Stomach (tissue), 8 donors: ENCODE measurements at regions not wholly inside any gene's neighbourhood (a gene's known extent, or its start where the extent isn't known, plus 50 kb on each side); places are given as distances from the start of the nearest gene placed in this dataset.

Experiments
- DNase-seq, 2 donors: peaks; one replicate each; pipeline versions ENCODE4 v3.0.0 to v3.0.0-alpha.2; 2013 to 2019
- H3K27ac ChIP-seq, 5 donors: fragments of 200-600 bp in 4 of 5; sonication (generic) in 4 of 5; one replicate each; pipeline ENCODE4 v1.5.1; 2013 to 2019; ENCODE audit warnings: mild to moderate bottlenecking in 1 of 5, moderate library complexity in 1 of 5
- H3K27me3 ChIP-seq, 3 donors: fragments of 200-600 bp; sonication (generic); one replicate each; pipeline ENCODE4 v1.5.1; 2017 to 2019; ENCODE audit warnings: mixed run types in 1 of 3
- H3K36me3 ChIP-seq, 4 donors: fragments of 200-600 bp; sonication (generic); 1 replicate in 3 of 4; 2 replicates in 1 of 4; pipeline ENCODE4 v1.5.1; 2016 to 2019
- H3K4me1 ChIP-seq, 4 donors: fragments of 200-600 bp; sonication (generic); one replicate each; pipeline ENCODE4 v1.5.1; 2016 to 2019
- H3K4me3 ChIP-seq, 4 donors: fragments of 200-600 bp; sonication (generic) in 3 of 4; one replicate each; pipeline ENCODE4 v1.5.1; 2016 to 2019; ENCODE audit warnings: mild to moderate bottlenecking in 1 of 4
- H3K9me3 ChIP-seq, 4 donors: fragments of 200-600 bp; sonication (generic); one replicate each; pipeline ENCODE4 v1.5.1; 2016 to 2019
- EP300 ChIP-seq: sonication (generic); formaldehyde crosslinking; IDR thresholded peaks from one replicate; pipeline ENCODE4 v1.6.1; 2017; ENCODE audit warnings: antibody characterized with exemption
- POLR2A ChIP-seq, 4 donors: fragments of 450-650 bp; IDR thresholded peaks; one replicate each; pipeline ENCODE4 v1.6.1; 2016; ENCODE audit warnings: antibody characterized with exemption in 4 of 4, control low read depth in 2 of 4, mild to moderate bottlenecking in 1 of 4, moderate library complexity in 1 of 4
- POLR2AphosphoS5 ChIP-seq, 3 donors: sonication (generic); formaldehyde crosslinking; IDR thresholded peaks; one replicate each; pipeline ENCODE4 v1.6.1; 2016; ENCODE audit warnings: antibody characterized with exemption in 3 of 3
- WGBS, 5 donors: extraction: QIAGEN DNeasy Blood & Tissue Kit in 3 of 5; methylation state at CpG; one replicate each; pipeline versions ENCODE4 v1.1.5 to v1.1.7; 2013 to 2018; 5-methylcytosine and 5-hydroxymethylcytosine counted together
- intact Hi-C: fragments of 100-400 bp; cut with DNase I; formaldehyde crosslinking; loops from one replicate; pipeline ENCODE4 v1.15.1; 2023; ENCODE audit warnings: low total_unique reads
- TF ChIP-seq, protein P1 (sequence below), 7 experiments: fragments of 450-650 bp in 4 of 7; fragments of 200-600 bp in 3 of 7; sonication (generic) in 3 of 7; IDR thresholded peaks; one replicate each; pipeline ENCODE4 v1.5.1; 2016 to 2019; ENCODE audit warnings: antibody characterized with exemption in 7 of 7, control low read depth in 2 of 7, mild to moderate bottlenecking in 1 of 7
- donor health status: healthy with polysubstance abuse.
- donor health status: Bipolar disorder and iron deficiency.
- donor health status: healthy.

DNA sequence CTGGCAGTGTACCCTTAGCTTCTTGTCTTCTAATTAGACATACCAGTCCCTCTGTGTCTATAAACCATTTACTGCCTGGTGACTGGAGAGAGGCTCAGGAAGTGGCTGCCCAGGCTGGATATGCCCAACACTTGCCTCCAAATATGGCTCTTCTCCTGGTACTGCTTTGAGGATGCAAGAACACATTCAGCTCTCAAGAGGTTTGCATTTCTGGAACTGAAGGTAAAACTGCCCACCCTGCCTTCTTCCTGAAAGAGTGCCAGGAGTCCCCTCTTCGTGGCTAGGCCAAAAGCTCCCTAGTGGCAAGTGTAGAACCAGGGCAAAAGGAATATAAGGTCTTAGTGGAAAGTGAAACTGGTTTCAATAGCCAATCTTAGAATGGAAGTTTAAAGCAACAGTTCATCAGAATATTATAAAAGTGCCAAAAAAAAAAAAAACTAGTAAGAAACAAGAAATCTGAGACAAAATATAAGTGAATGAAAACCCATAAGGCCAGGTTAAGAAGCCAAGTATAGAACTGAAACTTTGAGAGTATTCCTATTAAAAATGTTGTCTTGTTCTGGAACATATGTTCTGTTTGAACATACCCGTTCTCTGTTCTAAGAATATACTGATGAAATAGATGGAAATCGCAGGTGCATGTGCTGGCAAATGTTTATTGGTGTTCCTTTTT, 77.2 kb upstream of the CTTNBP2NL start:
- H3K27me3 ChIP-seq, result peaks cover 0 to 9% (median 1%) of the 10 kb centered on the region in 3 donors
- no peak for DNase-seq
- intact Hi-C loops, result no loop called here
- 46 to 60% (median 57%) methylated on average over 3 of the region's 3 CpGs for WGBS, 5 donors
- H3K36me3 ChIP-seq, result no peaks in the 10 kb centered on the region
- no peaks in the 10 kb centered on the region for H3K9me3 ChIP-seq
- H3K4me3 ChIP-seq, result no peak overlapping the region
- H3K27ac ChIP-seq, result peak overlapping the region in 4 of 5 donors; percentile 10 to 77 (median 68)
- TF ChIP-seq POLR2AphosphoS5 (IDR thresholded peaks at IDR 0.05) (no peak), POLR2A (IDR thresholded peaks at IDR 0.05) (no peak), EP300 (no peak)
- TF ChIP-seq, protein P1, sequence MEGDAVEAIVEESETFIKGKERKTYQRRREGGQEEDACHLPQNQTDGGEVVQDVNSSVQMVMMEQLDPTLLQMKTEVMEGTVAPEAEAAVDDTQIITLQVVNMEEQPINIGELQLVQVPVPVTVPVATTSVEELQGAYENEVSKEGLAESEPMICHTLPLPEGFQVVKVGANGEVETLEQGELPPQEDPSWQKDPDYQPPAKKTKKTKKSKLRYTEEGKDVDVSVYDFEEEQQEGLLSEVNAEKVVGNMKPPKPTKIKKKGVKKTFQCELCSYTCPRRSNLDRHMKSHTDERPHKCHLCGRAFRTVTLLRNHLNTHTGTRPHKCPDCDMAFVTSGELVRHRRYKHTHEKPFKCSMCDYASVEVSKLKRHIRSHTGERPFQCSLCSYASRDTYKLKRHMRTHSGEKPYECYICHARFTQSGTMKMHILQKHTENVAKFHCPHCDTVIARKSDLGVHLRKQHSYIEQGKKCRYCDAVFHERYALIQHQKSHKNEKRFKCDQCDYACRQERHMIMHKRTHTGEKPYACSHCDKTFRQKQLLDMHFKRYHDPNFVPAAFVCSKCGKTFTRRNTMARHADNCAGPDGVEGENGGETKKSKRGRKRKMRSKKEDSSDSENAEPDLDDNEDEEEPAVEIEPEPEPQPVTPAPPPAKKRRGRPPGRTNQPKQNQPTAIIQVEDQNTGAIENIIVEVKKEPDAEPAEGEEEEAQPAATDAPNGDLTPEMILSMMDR (IDR thresholded peaks at IDR 0.05), result no peak
- H3K4me1 ChIP-seq, result peaks cover 0 to 30% (median 14%) of the 10 kb centered on the region in 4 donors

DNA sequence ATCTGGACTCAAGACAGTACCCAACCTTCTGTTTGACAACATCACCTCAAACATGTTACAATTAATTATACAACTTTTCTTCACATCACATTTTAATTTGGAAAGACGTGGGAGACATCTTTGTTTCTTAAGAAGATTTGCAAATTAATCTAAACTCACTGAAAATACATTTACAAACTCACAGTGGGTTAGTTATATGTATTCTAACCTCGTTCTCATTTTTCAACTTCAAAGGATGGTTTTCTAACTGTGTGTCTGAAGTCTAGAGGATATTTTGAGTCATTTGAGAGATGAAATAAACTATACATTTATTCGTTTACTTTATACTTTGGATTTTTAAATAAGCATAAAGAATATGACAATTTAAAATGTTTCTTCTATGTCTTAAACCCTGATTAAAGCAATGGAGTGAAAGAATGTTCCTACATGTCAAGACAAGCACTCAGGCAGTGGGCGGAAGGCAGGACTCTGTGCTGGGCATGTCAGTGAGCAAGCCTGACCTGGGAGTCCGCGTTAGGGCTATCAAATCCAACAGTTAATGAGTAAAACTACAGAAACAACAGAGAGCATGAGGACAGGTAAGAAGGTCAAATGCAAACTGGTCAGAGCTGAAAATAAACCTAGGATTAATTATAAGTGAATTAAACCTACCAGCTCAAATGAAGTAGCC, 76.5 kb upstream of the CTTNBP2NL start:
- WGBS, 5 donors, result 58 to 77% (median 75%) methylated on average over 6 of the region's 6 CpGs
- Histone ChIP-seq H3K9me3 (no peaks in the 10 kb centered on the region), H3K4me3 (no peak overlapping the region), H3K36me3 (no peaks in the 10 kb centered on the region), H3K27ac (no peak overlapping the region), H3K27me3 (peaks cover 0 to 9% (median 0%) of the 10 kb centered on the region in 3 donors), H3K4me1 (peaks cover 0 to 30% (median 14%) of the 10 kb centered on the region in 4 donors)
- intact Hi-C loops, result no loop called here
- no peak for DNase-seq
- TF ChIP-seq, protein P1 (IDR thresholded peaks at IDR 0.05), result no peak
- TF ChIP-seq POLR2A (IDR thresholded peaks at IDR 0.05), result no peak
- TF ChIP-seq POLR2AphosphoS5 (IDR thresholded peaks at IDR 0.05), result no peak
- no peak for TF ChIP-seq EP300

DNA sequence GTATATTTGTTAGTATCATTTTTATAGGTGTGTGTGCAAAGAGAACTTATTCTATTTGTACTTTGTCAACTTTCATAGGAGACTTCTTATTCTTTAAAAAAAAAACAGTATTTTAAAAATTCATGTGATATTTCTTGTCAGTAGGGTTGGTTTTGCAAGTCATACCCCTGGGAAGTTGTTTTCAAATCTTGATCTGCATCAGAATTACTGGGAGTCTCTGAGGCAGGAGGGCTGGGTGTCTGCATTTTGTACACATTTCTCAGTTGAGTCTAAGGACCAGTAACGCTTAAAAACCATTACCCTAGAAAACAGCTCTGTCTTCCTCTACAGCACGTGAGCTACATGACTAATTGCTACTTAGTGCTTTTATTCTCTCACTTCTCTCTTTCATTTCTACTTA, 76.0 kb upstream of the CTTNBP2NL start:
- H3K27me3 ChIP-seq, result peaks cover 0 to 11% (median 0%) of the 10 kb centered on the region in 3 donors
- TF ChIP-seq POLR2A (IDR thresholded peaks at IDR 0.05) (no peak), POLR2AphosphoS5 (IDR thresholded peaks at IDR 0.05) (no peak), EP300 (no peak)
- TF ChIP-seq, protein P1 (IDR thresholded peaks at IDR 0.05), result no peak
- H3K4me3 ChIP-seq, result no peak overlapping the region
- no peak overlapping the region for H3K27ac ChIP-seq
- H3K9me3 ChIP-seq, result no peaks in the 10 kb centered on the region
- 67 to 80% (median 77%) methylated on average over 2 of the region's 2 CpGs for WGBS, 5 donors
- intact Hi-C loops, result no loop called here
- H3K4me1 ChIP-seq, result peaks cover 0 to 30% (median 14%) of the 10 kb centered on the region in 4 donors
- DNase-seq, result no peak
- H3K36me3 ChIP-seq, result no peaks in the 10 kb centered on the region

DNA sequence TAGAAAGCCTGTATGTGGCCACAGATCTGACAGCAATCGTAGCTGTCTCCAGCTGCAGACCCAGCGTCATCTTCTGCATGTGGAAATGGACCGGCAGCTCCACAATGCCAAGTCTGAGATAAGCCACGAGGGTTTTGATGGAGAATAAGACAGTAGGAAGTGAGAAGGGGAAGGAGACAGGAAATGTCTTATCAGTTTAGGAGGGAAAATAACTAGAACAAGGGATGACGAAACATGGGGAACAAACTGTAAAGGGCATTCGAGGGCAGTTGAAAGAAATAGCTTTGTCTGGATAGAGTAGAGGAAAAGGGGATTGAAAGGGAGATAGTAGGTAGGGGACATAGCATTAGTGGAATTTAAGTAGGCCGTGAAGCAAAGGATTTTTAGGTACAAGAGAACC, 74.0 kb upstream of the CTTNBP2NL start:
- 66 to 71% (median 70%) methylated on average over 7 of the region's 7 CpGs for WGBS, 5 donors
- intact Hi-C loops, result no loop called here
- H3K4me3 ChIP-seq, result no peak overlapping the region
- H3K9me3 ChIP-seq, result no peaks in the 10 kb centered on the region
- H3K27me3 ChIP-seq, result peaks cover 0 to 13% (median 0%) of the 10 kb centered on the region in 3 donors
- H3K4me1 ChIP-seq, result peaks cover 0 to 27% (median 8%) of the 10 kb centered on the region in 4 donors
- no peaks in the 10 kb centered on the region for H3K36me3 ChIP-seq
- H3K27ac ChIP-seq, result no peak overlapping the region
- no peak for DNase-seq
- TF ChIP-seq EP300, result no peak
- TF ChIP-seq, protein P1 (IDR thresholded peaks at IDR 0.05), result no peak
- no peak for TF ChIP-seq POLR2AphosphoS5 (IDR thresholded peaks at IDR 0.05)
- TF ChIP-seq POLR2A (IDR thresholded peaks at IDR 0.05), result no peak
